CD14-positive monocyte (primary cell): ENCODE measurements at regions not wholly inside any gene's neighbourhood (a gene's known extent, or its start where the extent isn't known, plus 50 kb on each side); places are given as distances from the start of the nearest gene placed in this dataset.

Experiments
- DNase-seq, 3 donors: peaks; one replicate each; pipeline ENCODE4 v3.0.0-alpha.2; 2011 to 2022
- H2AFZ ChIP-seq: 2 replicates; pipeline ENCODE4 v1.6.0; 2012; ENCODE audit warnings: mild to moderate bottlenecking, low read depth, low read length, inconsistent platforms; ENCODE audit not compliant: insufficient read depth, poor library complexity, severe bottlenecking
- H3K27ac ChIP-seq, 2 donors: 1 replicate in 1 of 2; 2 replicates in 1 of 2; pipeline ENCODE4 v1.5.1; 2012 to 2013; ENCODE audit warnings: low read length in 2 of 2, control low read depth in 1 of 2, inconsistent platforms in 1 of 2, low read depth in 1 of 2, mild to moderate bottlenecking in 1 of 2
- H3K27me3 ChIP-seq, 2 donors: one replicate each; pipeline versions ENCODE4 v1.6.0 to v1.6.1; 2011 to 2013; ENCODE audit warnings: low read length in 2 of 2; ENCODE audit not compliant: control insufficient read depth in 2 of 2, insufficient read depth in 2 of 2
- H3K36me3 ChIP-seq, 2 donors: replicated peaks in 1 of 2; 1 replicate in 1 of 2; 2 replicates in 1 of 2; pipeline versions ENCODE4 v1.5.1 to v1.6.1; 2012 to 2013; ENCODE audit warnings: low read length in 2 of 2, control low read depth in 1 of 2, inconsistent platforms in 1 of 2, mild to moderate bottlenecking in 1 of 2; ENCODE audit not compliant: insufficient read depth in 2 of 2, control insufficient read depth in 1 of 2
- H3K4me1 ChIP-seq, 2 donors: 1 replicate in 1 of 2; 2 replicates in 1 of 2; pipeline versions ENCODE4 v1.5.1 to v1.6.1; 2012 to 2013; ENCODE audit warnings: low read length in 2 of 2, control low read depth in 1 of 2, inconsistent platforms in 1 of 2, mild to moderate bottlenecking in 1 of 2, moderate library complexity in 1 of 2; ENCODE audit not compliant: insufficient read depth in 2 of 2, control insufficient read depth in 1 of 2
- H3K4me2 ChIP-seq: replicated peaks from 2 replicates; pipeline ENCODE3; 2012; ENCODE audit warnings: low read length, moderate library complexity, mild to moderate bottlenecking; ENCODE audit not compliant: poor library complexity, severe bottlenecking; ENCODE audit errors: extremely low read depth
- H3K4me3 ChIP-seq, 3 experiments: fragments of 200-600 bp in 1 of 3; sonication (generic) in 1 of 3; replicated peaks in 1 of 3; 1 replicate in 2 of 3; 2 replicates in 1 of 3; pipeline ENCODE4 v1.5.1; 2011 to 2013; ENCODE audit warnings: low read length in 3 of 3, mild to moderate bottlenecking in 3 of 3, control low read depth in 2 of 3, low read depth in 2 of 3, inconsistent platforms in 1 of 3, moderate library complexity in 1 of 3
- H3K79me2 ChIP-seq: 2 replicates; pipeline ENCODE4 v1.6.0; 2012; ENCODE audit warnings: mild to moderate bottlenecking, control low read depth, inconsistent platforms, low read length, moderate library complexity; ENCODE audit not compliant: insufficient read depth
- H3K9ac ChIP-seq: 2 replicates; pipeline ENCODE4 v1.6.0; 2017; ENCODE audit warnings: low read length, mild to moderate bottlenecking; ENCODE audit not compliant: insufficient read depth, poor library complexity, severe bottlenecking
- H3K9me3 ChIP-seq, 2 donors: replicated peaks in 1 of 2; 1 replicate in 1 of 2; 2 replicates in 1 of 2; pipeline versions ENCODE4 v1.5.1 to v1.6.1; 2012 to 2013; ENCODE audit warnings: low read length in 2 of 2, control low read depth in 1 of 2; ENCODE audit not compliant: control insufficient read depth in 1 of 2, insufficient read depth in 1 of 2
- H4K20me1 ChIP-seq: 2 replicates; pipeline ENCODE4 v1.6.0; 2012; ENCODE audit warnings: mild to moderate bottlenecking, low read length, control low read depth, moderate library complexity; ENCODE audit not compliant: insufficient read depth
- H3K27ac Mint-ChIP-seq, 7 donors: one replicate each; pipeline ENCODE4 v1.8.0; 2020; ENCODE audit warnings: mild to moderate bottlenecking in 7 of 7, mixed read lengths in 7 of 7, moderate library complexity in 6 of 7, inconsistent platforms in 2 of 7
- H3K27me3 Mint-ChIP-seq, 3 donors: one replicate each; pipeline ENCODE4 v1.8.0; 2021 to 2022; ENCODE audit warnings: low read depth in 3 of 3, mild to moderate bottlenecking in 3 of 3, mixed read lengths in 3 of 3, moderate library complexity in 3 of 3, inconsistent platforms in 1 of 3
- H3K36me3 Mint-ChIP-seq, 2 donors: one replicate each; pipeline ENCODE4 v1.8.0; 2020; ENCODE audit warnings: mixed read lengths in 2 of 2, inconsistent platforms in 1 of 2, mild to moderate bottlenecking in 1 of 2
- H3K4me1 Mint-ChIP-seq: one replicate; pipeline ENCODE4 v1.8.0; 2020; ENCODE audit warnings: mild to moderate bottlenecking, mixed read lengths
- H3K4me3 Mint-ChIP-seq, 2 donors: one replicate each; pipeline ENCODE4 v1.8.0; 2020; ENCODE audit warnings: mild to moderate bottlenecking in 2 of 2, mixed read lengths in 2 of 2, moderate library complexity in 1 of 2
- H3K9me3 Mint-ChIP-seq, 7 donors: one replicate each; pipeline ENCODE4 v1.8.0; 2020 to 2022; ENCODE audit warnings: mixed read lengths in 7 of 7, mild to moderate bottlenecking in 6 of 7, moderate library complexity in 6 of 7, inconsistent platforms in 2 of 7
- CTCF ChIP-seq: fragments of 200-600 bp; IDR thresholded peaks from one replicate; pipeline ENCODE4 v1.8.0; 2022; ENCODE audit warnings: antibody characterized with exemption, mild to moderate bottlenecking
- WGBS: methylation state at CpG from one replicate; pipeline ENCODE4 v1.1.5; 2013; ENCODE audit warnings: missing lambda C conversion rate; ENCODE audit not compliant: insufficient coverage; 5-methylcytosine and 5-hydroxymethylcytosine counted together
- intact Hi-C, 2 donors: fragments of 100-400 bp; cut with micrococcal nuclease; formaldehyde crosslinking; loops; one replicate each; pipeline versions ENCODE4 v1.15.0 to v1.15.1; 2023

GRCh38 chr12:65755596-65755978, 68.7 kb upstream of the HMGA2 start:
- Mint-ChIP-seq H3K27ac (no peak overlapping the region), H3K9me3 (peaks cover 0 to 3% (median 0%) of the 10 kb centered on the region in 7 donors), H3K27me3 (peaks cover 5 to 15% (median 6%) of the 10 kb centered on the region in 3 donors), H3K4me3 (peak overlapping the region in 1 of 2 donors; percentile 12), H3K4me1 (no peaks in the 10 kb centered on the region), H3K36me3 (no peaks in the 10 kb centered on the region)
- DNase-seq = no peak
- no peaks in the 10 kb centered on the region for H4K20me1 ChIP-seq
- no peaks in the 10 kb centered on the region for H3K36me3 ChIP-seq
- no peak overlapping the region for H3K9ac ChIP-seq
- no peaks in the 10 kb centered on the region for H3K79me2 ChIP-seq
- no peak overlapping the region for H3K4me3 ChIP-seq
- no peak overlapping the region for H2AFZ ChIP-seq
- no peaks in the 10 kb centered on the region for H3K9me3 ChIP-seq
- no peaks in the 10 kb centered on the region for H3K4me1 ChIP-seq
- WGBS = no CpG with 5 or more reads among the region's 4 CpGs
- H3K27me3 ChIP-seq = peaks cover 0 to 4% of the 10 kb centered on the region in 2 donors
- intact Hi-C loops = no loop called here
- H3K27ac ChIP-seq = no peak overlapping the region
- no peak overlapping the region for H3K4me2 ChIP-seq
- no peak for TF ChIP-seq CTCF

DNA sequence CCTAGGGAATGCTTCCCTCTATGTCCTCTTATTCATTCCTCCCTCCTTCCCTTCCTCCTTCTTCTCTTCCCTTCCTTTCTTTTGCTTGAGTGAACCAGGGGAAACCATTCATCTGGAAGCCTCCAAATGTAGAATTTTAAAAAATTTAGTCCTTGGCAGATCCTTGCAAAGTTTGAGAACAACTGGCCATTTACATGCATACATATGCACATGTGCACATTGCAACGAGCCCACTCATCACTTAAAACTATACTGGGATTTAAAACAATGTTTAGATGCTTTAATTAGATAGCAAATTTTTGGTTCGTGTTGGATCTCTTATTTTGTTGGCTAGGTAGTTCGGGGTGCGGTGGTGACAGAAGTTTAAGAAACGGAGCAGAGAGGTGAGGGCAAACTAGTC, 68.0 kb upstream of the HMGA2 start:
- intact Hi-C loops = no loop called here
- H2AFZ ChIP-seq = no peak overlapping the region
- Mint-ChIP-seq H3K36me3 (no peaks in the 10 kb centered on the region), H3K27me3 (peaks cover 5 to 15% (median 6%) of the 10 kb centered on the region in 3 donors), H3K9me3 (peaks cover 0 to 3% (median 0%) of the 10 kb centered on the region in 7 donors), H3K4me3 (no peak overlapping the region), H3K27ac (no peak overlapping the region), H3K4me1 (no peaks in the 10 kb centered on the region)
- no peak overlapping the region for H3K4me3 ChIP-seq
- no peak overlapping the region for H3K9ac ChIP-seq
- no peak for DNase-seq
- no peaks in the 10 kb centered on the region for H3K79me2 ChIP-seq
- H3K9me3 ChIP-seq = no peaks in the 10 kb centered on the region
- no peak overlapping the region for H3K27ac ChIP-seq
- H3K36me3 ChIP-seq = no peaks in the 10 kb centered on the region
- H3K4me1 ChIP-seq = no peaks in the 10 kb centered on the region
- H3K27me3 ChIP-seq = peaks cover 0 to 4% of the 10 kb centered on the region in 2 donors
- no peak overlapping the region for H3K4me2 ChIP-seq
- WGBS = no CpG with 5 or more reads among the region's 5 CpGs
- no peaks in the 10 kb centered on the region for H4K20me1 ChIP-seq
- TF ChIP-seq CTCF = no peak
